Panc1 (cell line): ENCODE measurements at regions not wholly inside any gene's neighbourhood (a gene's known extent, or its start where the extent isn't known, plus 50 kb on each side); places are given as distances from the start of the nearest gene placed in this dataset.

Source experiments
- ATAC-seq: fragments of 200-7000 bp; cut with Tn5 transposase; 2 replicates; pipeline ENCODE4 v1.9.1; 2020; ENCODE audit warnings: mild to moderate bottlenecking, moderate library complexity
- BruUV-seq: library from RNA; stranded (reverse); fragments of 400-500 nt; replicated peaks from 2 replicates; lab custom pipeline; 2021; lab: Mats Ljungman, UMichigan
- CTCF ChIA-PET: fragments of 300-600 bp; sonication (Branson Sonifier 250); formaldehyde crosslinking; loops from one replicate; lab custom pipeline; 2022; ENCODE audit warnings: antibody characterized with exemption; lab: Charles Lee
- POLR2A ChIA-PET: fragments of 300-600 bp; sonication (Branson Sonifier 250); formaldehyde crosslinking; loops from one replicate; lab custom pipeline; 2022; ENCODE audit warnings: antibody characterized with exemption; lab: Charles Lee
- DNase-seq: peaks from one replicate; pipeline ENCODE4 v3.0.0-alpha.2; 2010; ENCODE audit warnings: low read depth, low spot score
- H3K27ac ChIP-seq: 2 replicates; pipeline ENCODE4 v1.5.1; 2011; ENCODE audit warnings: mild to moderate bottlenecking, low read length, inconsistent platforms
- H3K27me3 ChIP-seq: fragments of 200-500 bp; sonication (Bioruptor generic); 2 replicates; pipeline ENCODE4 v1.6.0; 2014; ENCODE audit warnings: low read length, inconsistent platforms; ENCODE audit not compliant: control insufficient read depth, insufficient read depth
- H3K36me3 ChIP-seq: fragments of 200-500 bp; sonication (Bioruptor generic); 2 replicates; pipeline ENCODE4 v1.5.1; 2014; ENCODE audit warnings: inconsistent platforms, mild to moderate bottlenecking, low read length, moderate library complexity; ENCODE audit not compliant: control insufficient read depth, insufficient read depth
- H3K4me1 ChIP-seq: 2 replicates; pipeline ENCODE4 v1.5.1; 2011; ENCODE audit warnings: inconsistent platforms, mild to moderate bottlenecking, low read length, moderate library complexity; ENCODE audit not compliant: control insufficient read depth, insufficient read depth
- H3K4me3 ChIP-seq, 2 experiments: 2 replicates each; pipeline ENCODE4 v1.5.1; 2011 to 2012; ENCODE audit warnings: low read depth in 2 of 2, low read length in 2 of 2, mild to moderate bottlenecking in 2 of 2, inconsistent platforms in 1 of 2, moderate library complexity in 1 of 2
- H3K9me3 ChIP-seq: fragments of 200-500 bp; sonication (Bioruptor generic); 2 replicates; pipeline ENCODE4 v1.5.1; 2014; ENCODE audit warnings: low read depth, mild to moderate bottlenecking, inconsistent platforms, low read length, moderate library complexity; ENCODE audit not compliant: control insufficient read depth, insufficient read depth
- CTCF ChIP-seq: fragments of 450-650 bp; IDR thresholded peaks from 2 replicates; pipeline ENCODE4 v1.5.1; 2017; ENCODE audit warnings: mild to moderate bottlenecking
- POLR2AphosphoS5 ChIP-seq: IDR thresholded peaks from 2 replicates; pipeline ENCODE4 v1.6.1; 2012; ENCODE audit warnings: mild to moderate bottlenecking, low read depth, low read length, moderate library complexity
- SIN3A ChIP-seq: IDR thresholded peaks from 2 replicates; pipeline ENCODE4 v1.6.1; 2012; ENCODE audit warnings: low read depth, mild to moderate bottlenecking, low read length, moderate library complexity, borderline replicate concordance; ENCODE audit not compliant: insufficient read depth
- TCF7L2 ChIP-seq: IDR thresholded peaks from 2 replicates; pipeline ENCODE4 v1.6.1; 2011; ENCODE audit warnings: mild to moderate bottlenecking, low read depth, low read length, inconsistent platforms
- in situ Hi-C: cut with HindIII; loops from 2 replicates; pipeline ENCODE4 v1.10.0; 2016; ENCODE audit warnings: low sequenced_read_pairs, low pct_unique_long_range_greater_than_20kb
- intact Hi-C: fragments of 100-400 bp; cut with micrococcal nuclease; formaldehyde crosslinking; loops from one replicate; pipeline ENCODE4 v1.10.0; 2022; ENCODE audit not compliant: unreplicated experiment
- TF ChIP-seq, protein P1 (sequence below), 2 experiments: IDR thresholded peaks; 2 replicates each; pipeline ENCODE4 v1.6.1; 2011 to 2012; ENCODE audit warnings: low read depth in 2 of 2, control low read depth in 1 of 2, low read length in 1 of 2, mild to moderate bottlenecking in 1 of 2, moderate library complexity in 1 of 2; ENCODE audit not compliant: insufficient read depth in 1 of 2

GRCh38 chr1:10848109-10848684 is 51.8 kb upstream of the CASZ1 start:
- intact Hi-C loops (no loop called here), in situ Hi-C loops (no loop called here)
- POLR2A ChIA-PET = interaction anchor here (0.7 kb wide), 1 partner anchor 9 kb away, joined by 3 read pairs; no protein-coding TSS in a partner anchor
- no peak for TF ChIP-seq CTCF
- no peak for TF ChIP-seq TCF7L2
- TF ChIP-seq POLR2AphosphoS5 = no peak
- DNase-seq (no peak), ATAC-seq (no peak)
- CTCF ChIA-PET = no interaction called here
- no peak overlapping the region for H3K4me3 ChIP-seq
- H3K4me1 ChIP-seq = no peaks in the 10 kb centered on the region
- no peaks in the 10 kb centered on the region for H3K27me3 ChIP-seq
- no TSS peak for BruUV-seq
- H3K9me3 ChIP-seq = no peaks in the 10 kb centered on the region
- H3K36me3 ChIP-seq = no peaks in the 10 kb centered on the region
- no peak overlapping the region for H3K27ac ChIP-seq

- no peak for TF ChIP-seq CTCF
- no peak for TF ChIP-seq POLR2AphosphoS5
- TF ChIP-seq, protein P1, sequence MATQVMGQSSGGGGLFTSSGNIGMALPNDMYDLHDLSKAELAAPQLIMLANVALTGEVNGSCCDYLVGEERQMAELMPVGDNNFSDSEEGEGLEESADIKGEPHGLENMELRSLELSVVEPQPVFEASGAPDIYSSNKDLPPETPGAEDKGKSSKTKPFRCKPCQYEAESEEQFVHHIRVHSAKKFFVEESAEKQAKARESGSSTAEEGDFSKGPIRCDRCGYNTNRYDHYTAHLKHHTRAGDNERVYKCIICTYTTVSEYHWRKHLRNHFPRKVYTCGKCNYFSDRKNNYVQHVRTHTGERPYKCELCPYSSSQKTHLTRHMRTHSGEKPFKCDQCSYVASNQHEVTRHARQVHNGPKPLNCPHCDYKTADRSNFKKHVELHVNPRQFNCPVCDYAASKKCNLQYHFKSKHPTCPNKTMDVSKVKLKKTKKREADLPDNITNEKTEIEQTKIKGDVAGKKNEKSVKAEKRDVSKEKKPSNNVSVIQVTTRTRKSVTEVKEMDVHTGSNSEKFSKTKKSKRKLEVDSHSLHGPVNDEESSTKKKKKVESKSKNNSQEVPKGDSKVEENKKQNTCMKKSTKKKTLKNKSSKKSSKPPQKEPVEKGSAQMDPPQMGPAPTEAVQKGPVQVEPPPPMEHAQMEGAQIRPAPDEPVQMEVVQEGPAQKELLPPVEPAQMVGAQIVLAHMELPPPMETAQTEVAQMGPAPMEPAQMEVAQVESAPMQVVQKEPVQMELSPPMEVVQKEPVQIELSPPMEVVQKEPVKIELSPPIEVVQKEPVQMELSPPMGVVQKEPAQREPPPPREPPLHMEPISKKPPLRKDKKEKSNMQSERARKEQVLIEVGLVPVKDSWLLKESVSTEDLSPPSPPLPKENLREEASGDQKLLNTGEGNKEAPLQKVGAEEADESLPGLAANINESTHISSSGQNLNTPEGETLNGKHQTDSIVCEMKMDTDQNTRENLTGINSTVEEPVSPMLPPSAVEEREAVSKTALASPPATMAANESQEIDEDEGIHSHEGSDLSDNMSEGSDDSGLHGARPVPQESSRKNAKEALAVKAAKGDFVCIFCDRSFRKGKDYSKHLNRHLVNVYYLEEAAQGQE (IDR thresholded peaks at IDR 0.05; ENCODE audit: insufficient read depth in 1 of 2, low read depth in 2 of 2, low read length in 1 of 2) = no peak
- no peak for TF ChIP-seq SIN3A
- TF ChIP-seq TCF7L2 = no peak
- intact Hi-C loops = no loop called here
- no peak overlapping the region for H3K4me3 ChIP-seq
- no peaks in the 10 kb centered on the region for H3K27me3 ChIP-seq
- DNase-seq (no peak), ATAC-seq (no peak)
- ChIA-PET CTCF (no interaction called here), POLR2A (no interaction called here)
- H3K36me3 ChIP-seq = no peaks in the 10 kb centered on the region
- H3K4me1 ChIP-seq = no peaks in the 10 kb centered on the region
- H3K9me3 ChIP-seq = no peaks in the 10 kb centered on the region
- in situ Hi-C loops = no loop called here
- H3K27ac ChIP-seq = no peak overlapping the region
- no TSS peak for BruUV-seq
Measured at GRCh38 chr1:10850026-10850425, 53.6 kb upstream of the CASZ1 start.
